A673 (cell line): ENCODE measurements at regions not wholly inside any gene's neighbourhood (a gene's known extent, or its start where the extent isn't known, plus 50 kb on each side); places are given as distances from the start of the nearest gene placed in this dataset.

ENCODE experiments used
- BruUV-seq: library from RNA; stranded (reverse); fragments of 400-500 nt; replicated peaks from 2 replicates; lab custom pipeline; 2021; lab: Mats Ljungman, UMichigan
- CTCF ChIA-PET: fragments of 300-600 bp; sonication (Branson Sonifier 250); formaldehyde crosslinking; loops from one replicate; lab custom pipeline; 2022; ENCODE audit warnings: antibody characterized with exemption; lab: Charles Lee
- POLR2A ChIA-PET: fragments of 300-600 bp; sonication (Branson Sonifier 250); formaldehyde crosslinking; loops from one replicate; lab custom pipeline; 2022; ENCODE audit warnings: antibody characterized with exemption; ENCODE audit not compliant: low non-redundant PET; lab: Charles Lee
- DNase-seq: peaks from one replicate; pipeline ENCODE4 v3.0.0-alpha.2; 2015; ENCODE audit warnings: low spot score
- H3K27ac ChIP-seq: fragments of 200-600 bp; sonication (generic); 2 replicates; pipeline ENCODE4 v1.5.1; 2016; ENCODE audit warnings: mixed run types, low read depth, mild to moderate bottlenecking, mixed read lengths, antibody characterized with exemption, low read length; ENCODE audit not compliant: poor library complexity, severe bottlenecking
- H3K27me3 ChIP-seq: fragments of 200-600 bp; sonication (generic); replicated peaks from 2 replicates; pipeline ENCODE4 v1.6.1; 2017; ENCODE audit warnings: mixed run types, low read depth, mild to moderate bottlenecking, mixed read lengths, antibody characterized with exemption, low read length; ENCODE audit not compliant: insufficient read depth, poor library complexity
- H3K36me3 ChIP-seq: fragments of 200-600 bp; sonication (generic); 2 replicates; pipeline ENCODE4 v1.6.1; 2016; ENCODE audit warnings: mixed run types, mild to moderate bottlenecking, mixed read lengths, antibody characterized with exemption, low read length; ENCODE audit not compliant: insufficient read depth, poor library complexity, severe bottlenecking
- H3K4me1 ChIP-seq: fragments of 200-600 bp; sonication (generic); 2 replicates; pipeline ENCODE4 v1.6.1; 2017; ENCODE audit warnings: mixed run types, mild to moderate bottlenecking, mixed read lengths, antibody characterized with exemption, low read length; ENCODE audit not compliant: insufficient read depth, poor library complexity, severe bottlenecking
- H3K4me3 ChIP-seq: fragments of 200-600 bp; sonication (generic); 2 replicates; pipeline ENCODE4 v1.5.1; 2016; ENCODE audit warnings: low read depth, mixed run types, mild to moderate bottlenecking, mixed read lengths, low read length; ENCODE audit not compliant: poor library complexity, severe bottlenecking
- H3K9me3 ChIP-seq: fragments of 200-600 bp; sonication (generic); 2 replicates; pipeline ENCODE4 v1.6.1; 2016; ENCODE audit warnings: mixed run types, low read depth, mild to moderate bottlenecking, mixed read lengths, antibody characterized with exemption, low read length; ENCODE audit not compliant: poor library complexity, severe bottlenecking
- CTCF ChIP-seq: fragments of 300-800, 200-600 bp; sonication (generic); conservative IDR thresholded peaks from 2 replicates; pipeline ENCODE4 v1.5.1; 2017; ENCODE audit warnings: low read depth, mild to moderate bottlenecking, antibody characterized with exemption, low read length, moderate library complexity, mixed read lengths
- EZH2 ChIP-seq: fragments of 200-600 bp; sonication (generic); IDR thresholded peaks from 2 replicates; pipeline ENCODE4 v1.6.1; 2017; ENCODE audit warnings: borderline replicate concordance, low read depth, mild to moderate bottlenecking, mixed read lengths, antibody characterized with exemption, low read length; ENCODE audit not compliant: poor library complexity, severe bottlenecking
- intact Hi-C: fragments of 100-400 bp; cut with micrococcal nuclease; formaldehyde crosslinking; loops from one replicate; pipeline ENCODE4 v1.10.0; 2022; ENCODE audit not compliant: unreplicated experiment

GRCh38 chr2:15872854-15873253 is 67.5 kb upstream of the MYCN start:
- H3K4me3 ChIP-seq: no peak overlapping the region
- CTCF ChIA-PET: no interaction called here
- POLR2A ChIA-PET: no interaction called here
- no peaks in the 10 kb centered on the region for H3K4me1 ChIP-seq
- no peaks in the 10 kb centered on the region for H3K36me3 ChIP-seq
- no peaks in the 10 kb centered on the region for H3K27me3 ChIP-seq
- intact Hi-C loops: no loop called here
- no TSS peak for BruUV-seq
- TF ChIP-seq EZH2 (no peak), CTCF (no peak)
- no peak for DNase-seq
- no peaks in the 10 kb centered on the region for H3K9me3 ChIP-seq
- H3K27ac ChIP-seq: no peak overlapping the region

GRCh38 chr2:15874321-15874720 is 66.0 kb upstream of the MYCN start:
- intact Hi-C loops: no loop called here
- no peak for TF ChIP-seq CTCF
- no peak for TF ChIP-seq EZH2
- Histone ChIP-seq H3K27ac (no peak overlapping the region), H3K4me1 (no peaks in the 10 kb centered on the region), H3K36me3 (no peaks in the 10 kb centered on the region), H3K4me3 (no peak overlapping the region), H3K9me3 (no peaks in the 10 kb centered on the region), H3K27me3 (no peaks in the 10 kb centered on the region)
- DNase-seq: no peak
- ChIA-PET CTCF (no interaction called here), POLR2A (no interaction called here)
- no TSS peak for BruUV-seq

GRCh38 chr2:15874854-15875804 is 65.2 kb upstream of the MYCN start:
- H3K9me3 ChIP-seq: no peaks in the 10 kb centered on the region
- no peaks in the 10 kb centered on the region for H3K27me3 ChIP-seq
- POLR2A ChIA-PET: no interaction called here
- no peaks in the 10 kb centered on the region for H3K4me1 ChIP-seq
- TF ChIP-seq EZH2 (no peak), CTCF (no peak)
- no peaks in the 10 kb centered on the region for H3K36me3 ChIP-seq
- DNase-seq: no peak
- no peak overlapping the region for H3K27ac ChIP-seq
- no TSS peak for BruUV-seq
- H3K4me3 ChIP-seq: no peak overlapping the region
- CTCF ChIA-PET: no interaction called here
- intact Hi-C loops: no loop called here
